Tibial nerve (tissue), 4 donors: ENCODE measurements at regions not wholly inside any gene's neighbourhood (a gene's known extent, or its start where the extent isn't known, plus 50 kb on each side); places are given as distances from the start of the nearest gene placed in this dataset.

ENCODE experiments used
- CTCF ChIP-seq, 5 experiments: fragments of 200-600 bp in 3 of 5; fragments of 450-650 bp in 2 of 5; sonication (generic) in 3 of 5; IDR thresholded peaks; one replicate each; pipeline ENCODE4 v1.5.1; 2016 to 2019; ENCODE audit warnings: antibody characterized with exemption in 5 of 5, mild to moderate bottlenecking in 3 of 5, moderate library complexity in 2 of 5
- EP300 ChIP-seq, 2 donors: sonication (generic); formaldehyde crosslinking; IDR thresholded peaks; one replicate each; pipeline ENCODE4 v1.6.1; 2017; ENCODE audit warnings: antibody characterized with exemption in 2 of 2, mild to moderate bottlenecking in 1 of 2
- POLR2A ChIP-seq, 2 donors: fragments of 450-650 bp; IDR thresholded peaks; one replicate each; pipeline ENCODE4 v1.6.1; 2017; ENCODE audit warnings: antibody characterized with exemption in 2 of 2, mild to moderate bottlenecking in 2 of 2, moderate library complexity in 2 of 2

- no peak for TF ChIP-seq CTCF (IDR thresholded peaks at IDR 0.05)
- no peak for TF ChIP-seq POLR2A (IDR thresholded peaks at IDR 0.05)
- no peak for TF ChIP-seq EP300 (IDR thresholded peaks at IDR 0.05)
These were observed 187.3 kb upstream of the CHST9 start for GRCh38 chr18:27372386-27372785.
